ENCODE measurements at regions not wholly inside any gene's neighbourhood (a gene's known extent, or its start where the extent isn't known, plus 50 kb on each side); places are given as distances from the start of the nearest gene placed in this dataset.

DNA sequence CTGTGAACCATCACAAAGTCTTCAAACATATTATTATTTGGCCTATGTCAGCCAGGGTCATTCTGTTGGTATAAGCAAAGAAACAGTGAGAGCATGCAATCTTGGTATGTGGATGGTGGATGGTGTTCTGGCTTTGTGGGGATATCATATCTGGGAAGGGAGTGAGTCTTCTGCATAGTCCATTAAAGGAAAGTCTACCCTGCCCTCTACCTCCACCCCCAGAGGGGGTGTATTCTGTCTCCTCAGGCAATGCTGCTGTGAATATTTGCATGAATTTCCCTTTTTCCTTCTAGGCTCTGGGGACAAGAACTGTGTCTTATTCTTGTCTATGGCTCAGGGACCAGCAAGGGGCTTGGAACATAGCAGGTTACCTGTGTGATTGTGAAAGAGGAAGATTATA is 495.8 kb downstream of the PDCD6IP start:
- Histone ChIP-seq H3K79me2 (ENCODE audit: control insufficient read depth, insufficient read depth, low read length) (no peaks in the 10 kb centered on the region), H3K36me3 (ENCODE audit: control insufficient read depth in 2 of 2, insufficient read depth in 2 of 2, low read length in 1 of 2) (no peaks in the 10 kb centered on the region), H3K9me3 (replicated peaks; ENCODE audit: control insufficient read depth, insufficient read depth, low read length) (no peaks in the 10 kb centered on the region), H3K27ac (ENCODE audit: control insufficient read depth, insufficient read depth) (no peak overlapping the region), H3K9ac (ENCODE audit: control insufficient read depth, insufficient read depth, low read length) (no peak overlapping the region), H3K4me1 (ENCODE audit: control insufficient read depth, insufficient read depth, low read length) (no peaks in the 10 kb centered on the region), H2AFZ (ENCODE audit: control insufficient read depth, low read depth, low read length) (no peak overlapping the region), H4K20me1 (ENCODE audit: control insufficient read depth, insufficient read depth) (no peaks in the 10 kb centered on the region), H3K4me3 (no peak overlapping the region), H3K27me3 (replicated peaks in 1 of 2; ENCODE audit: control insufficient read depth in 2 of 2, insufficient read depth in 2 of 2, low read length in 1 of 2) (no peaks in the 10 kb centered on the region), H3K4me2 (ENCODE audit: control insufficient read depth, insufficient read depth) (no peak overlapping the region)
- no TSS peak for BruUV-seq (replicated peaks)
- in situ Hi-C loops (cut with MboI) = no loop called here
- ChIA-PET POLR2A (no interaction called here), SMC1A (ENCODE audit: uncharacterized antibody, unreplicated experiment) (no interaction called here), CTCF (no interaction called here), RAD21 (ENCODE audit: unreplicated experiment) (no interaction called here)
- ATAC-seq (no peak), FAIRE-seq (no peak), DNase-seq (ENCODE audit: low read depth, low spot score) (no peak)
- TF ChIP-seq POLR2A (IDR thresholded peaks at IDR 0.05; ENCODE audit: low read depth, low read length) (no peak), SUZ12 (IDR thresholded peaks at IDR 0.05; ENCODE audit: unreplicated experiment) (no peak), CREB1 (IDR thresholded peaks at IDR 0.05; ENCODE audit: low read depth) (no peak), GABPA (IDR thresholded peaks at IDR 0.05; ENCODE audit: low read depth) (no peak)
- TF ChIP-seq, protein P1, sequence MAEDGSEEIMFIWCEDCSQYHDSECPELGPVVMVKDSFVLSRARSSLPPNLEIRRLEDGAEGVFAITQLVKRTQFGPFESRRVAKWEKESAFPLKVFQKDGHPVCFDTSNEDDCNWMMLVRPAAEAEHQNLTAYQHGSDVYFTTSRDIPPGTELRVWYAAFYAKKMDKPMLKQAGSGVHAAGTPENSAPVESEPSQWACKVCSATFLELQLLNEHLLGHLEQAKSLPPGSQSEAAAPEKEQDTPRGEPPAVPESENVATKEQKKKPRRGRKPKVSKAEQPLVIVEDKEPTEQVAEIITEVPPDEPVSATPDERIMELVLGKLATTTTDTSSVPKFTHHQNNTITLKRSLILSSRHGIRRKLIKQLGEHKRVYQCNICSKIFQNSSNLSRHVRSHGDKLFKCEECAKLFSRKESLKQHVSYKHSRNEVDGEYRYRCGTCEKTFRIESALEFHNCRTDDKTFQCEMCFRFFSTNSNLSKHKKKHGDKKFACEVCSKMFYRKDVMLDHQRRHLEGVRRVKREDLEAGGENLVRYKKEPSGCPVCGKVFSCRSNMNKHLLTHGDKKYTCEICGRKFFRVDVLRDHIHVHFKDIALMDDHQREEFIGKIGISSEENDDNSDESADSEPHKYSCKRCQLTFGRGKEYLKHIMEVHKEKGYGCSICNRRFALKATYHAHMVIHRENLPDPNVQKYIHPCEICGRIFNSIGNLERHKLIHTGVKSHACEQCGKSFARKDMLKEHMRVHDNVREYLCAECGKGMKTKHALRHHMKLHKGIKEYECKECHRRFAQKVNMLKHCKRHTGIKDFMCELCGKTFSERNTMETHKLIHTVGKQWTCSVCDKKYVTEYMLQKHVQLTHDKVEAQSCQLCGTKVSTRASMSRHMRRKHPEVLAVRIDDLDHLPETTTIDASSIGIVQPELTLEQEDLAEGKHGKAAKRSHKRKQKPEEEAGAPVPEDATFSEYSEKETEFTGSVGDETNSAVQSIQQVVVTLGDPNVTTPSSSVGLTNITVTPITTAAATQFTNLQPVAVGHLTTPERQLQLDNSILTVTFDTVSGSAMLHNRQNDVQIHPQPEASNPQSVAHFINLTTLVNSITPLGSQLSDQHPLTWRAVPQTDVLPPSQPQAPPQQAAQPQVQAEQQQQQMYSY (CRISPR knock-in tag; IDR thresholded peaks at IDR 0.05) = no peak
- intact Hi-C loops (cut with micrococcal nuclease; ENCODE audit: unreplicated experiment) = no loop called here

GRCh38 chr3:34296796-34297195 is 498.4 kb downstream of the PDCD6IP start:
- intact Hi-C loops (cut with micrococcal nuclease; ENCODE audit: unreplicated experiment) (no loop called here), in situ Hi-C loops (cut with MboI) (no loop called here)
- Histone ChIP-seq H3K27me3 (replicated peaks in 1 of 2; ENCODE audit: control insufficient read depth in 2 of 2, insufficient read depth in 2 of 2, low read length in 1 of 2) (no peaks in the 10 kb centered on the region), H3K36me3 (ENCODE audit: control insufficient read depth in 2 of 2, insufficient read depth in 2 of 2, low read length in 1 of 2) (no peaks in the 10 kb centered on the region), H3K4me2 (ENCODE audit: control insufficient read depth, insufficient read depth) (no peak overlapping the region), H3K4me3 (no peak overlapping the region), H3K9me3 (replicated peaks; ENCODE audit: control insufficient read depth, insufficient read depth, low read length) (no peaks in the 10 kb centered on the region), H3K9ac (ENCODE audit: control insufficient read depth, insufficient read depth, low read length) (no peak overlapping the region), H3K79me2 (ENCODE audit: control insufficient read depth, insufficient read depth, low read length) (no peaks in the 10 kb centered on the region), H2AFZ (ENCODE audit: control insufficient read depth, low read depth, low read length) (no peak overlapping the region), H3K27ac (ENCODE audit: control insufficient read depth, insufficient read depth) (no peak overlapping the region), H3K4me1 (ENCODE audit: control insufficient read depth, insufficient read depth, low read length) (no peaks in the 10 kb centered on the region), H4K20me1 (ENCODE audit: control insufficient read depth, insufficient read depth) (no peaks in the 10 kb centered on the region)
- ChIA-PET CTCF (no interaction called here), POLR2A (no interaction called here), RAD21 (ENCODE audit: unreplicated experiment) (no interaction called here), SMC1A (ENCODE audit: uncharacterized antibody, unreplicated experiment) (no interaction called here)
- ATAC-seq (no peak), DNase-seq (ENCODE audit: low read depth, low spot score) (no peak), FAIRE-seq (no peak)
- 41% methylated on average over 4 of the region's 4 CpGs for WGBS (ENCODE audit: insufficient coverage, insufficient replicate concordance, low lambda C conversion rate, missing lambda C conversion rate)
- no TSS peak for BruUV-seq (replicated peaks)
- TF ChIP-seq NFIC (IDR thresholded peaks at IDR 0.05; ENCODE audit: low read depth, low read length) = no peak
- TF ChIP-seq, protein P2, sequence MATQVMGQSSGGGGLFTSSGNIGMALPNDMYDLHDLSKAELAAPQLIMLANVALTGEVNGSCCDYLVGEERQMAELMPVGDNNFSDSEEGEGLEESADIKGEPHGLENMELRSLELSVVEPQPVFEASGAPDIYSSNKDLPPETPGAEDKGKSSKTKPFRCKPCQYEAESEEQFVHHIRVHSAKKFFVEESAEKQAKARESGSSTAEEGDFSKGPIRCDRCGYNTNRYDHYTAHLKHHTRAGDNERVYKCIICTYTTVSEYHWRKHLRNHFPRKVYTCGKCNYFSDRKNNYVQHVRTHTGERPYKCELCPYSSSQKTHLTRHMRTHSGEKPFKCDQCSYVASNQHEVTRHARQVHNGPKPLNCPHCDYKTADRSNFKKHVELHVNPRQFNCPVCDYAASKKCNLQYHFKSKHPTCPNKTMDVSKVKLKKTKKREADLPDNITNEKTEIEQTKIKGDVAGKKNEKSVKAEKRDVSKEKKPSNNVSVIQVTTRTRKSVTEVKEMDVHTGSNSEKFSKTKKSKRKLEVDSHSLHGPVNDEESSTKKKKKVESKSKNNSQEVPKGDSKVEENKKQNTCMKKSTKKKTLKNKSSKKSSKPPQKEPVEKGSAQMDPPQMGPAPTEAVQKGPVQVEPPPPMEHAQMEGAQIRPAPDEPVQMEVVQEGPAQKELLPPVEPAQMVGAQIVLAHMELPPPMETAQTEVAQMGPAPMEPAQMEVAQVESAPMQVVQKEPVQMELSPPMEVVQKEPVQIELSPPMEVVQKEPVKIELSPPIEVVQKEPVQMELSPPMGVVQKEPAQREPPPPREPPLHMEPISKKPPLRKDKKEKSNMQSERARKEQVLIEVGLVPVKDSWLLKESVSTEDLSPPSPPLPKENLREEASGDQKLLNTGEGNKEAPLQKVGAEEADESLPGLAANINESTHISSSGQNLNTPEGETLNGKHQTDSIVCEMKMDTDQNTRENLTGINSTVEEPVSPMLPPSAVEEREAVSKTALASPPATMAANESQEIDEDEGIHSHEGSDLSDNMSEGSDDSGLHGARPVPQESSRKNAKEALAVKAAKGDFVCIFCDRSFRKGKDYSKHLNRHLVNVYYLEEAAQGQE (IDR thresholded peaks at IDR 0.05; ENCODE audit: low read depth, low read length) = peak; percentile 57; the same call in 1 of the 2 replicates
